GM12878 (cell line): ENCODE measurements at regions not wholly inside any gene's neighbourhood (a gene's known extent, or its start where the extent isn't known, plus 50 kb on each side); places are given as distances from the start of the nearest gene placed in this dataset.

Experiments used
- ATAC-seq: fragments of 200-7000 bp; cut with Tn5 transposase; 3 replicates; pipeline ENCODE4 v1.9.1; 2020; ENCODE audit warnings: mild to moderate bottlenecking, moderate library complexity
- BruUV-seq: library from RNA; stranded (reverse); fragments of 400-500 nt; replicated peaks from 2 replicates; lab custom pipeline; 2021; lab: Mats Ljungman, UMichigan
- CTCF ChIA-PET: fragments of 300-600 bp; sonication (Branson Sonifier 250); formaldehyde crosslinking; extraction: SDS; loops from one replicate; lab custom pipeline; 2021; ENCODE audit warnings: inconsistent platforms; lab: Yijun Ruan, JAX
- POLR2A ChIA-PET: fragments of 350-600 bp; formaldehyde crosslinking; extraction: SDS; loops from one replicate; lab custom pipeline; 2021; ENCODE audit warnings: inconsistent platforms; lab: Charles Lee
- RAD21 ChIA-PET: fragments of 300-600 bp; sonication (Branson Sonifier 250); formaldehyde crosslinking; loops from one replicate; lab custom pipeline; 2023; ENCODE audit warnings: antibody characterized with exemption; ENCODE audit not compliant: unreplicated experiment; lab: Charles Lee
- SMC1A ChIA-PET: fragments of 300-600 bp; sonication (Branson Sonifier 250); formaldehyde crosslinking; loops from one replicate; lab custom pipeline; 2023; ENCODE audit not compliant: unreplicated experiment, uncharacterized antibody; lab: Charles Lee
- DNase-seq: peaks from one replicate; pipeline ENCODE4 v3.0.0-alpha.2; 2011; ENCODE audit warnings: low read depth, low spot score
- FAIRE-seq: peaks from 3 replicates; lab custom pipeline; 2011; peaks lifted over from hg19 to GRCh38; lab: Jason Lieb, UNC
- H2AFZ ChIP-seq: 2 replicates; pipeline ENCODE4 v1.6.0; 2011; ENCODE audit warnings: low read depth, low read length, control low read depth; ENCODE audit not compliant: control insufficient read depth
- H3K27ac ChIP-seq: 2 replicates; pipeline ENCODE4 v1.5.1; 2011; ENCODE audit warnings: control low read depth; ENCODE audit not compliant: control insufficient read depth, insufficient read depth
- H3K27me3 ChIP-seq, 2 experiments: replicated peaks in 1 of 2; 2 replicates each; pipeline versions ENCODE4 v1.6.0 to v1.6.1; 2011; ENCODE audit warnings: low read length in 1 of 2; ENCODE audit not compliant: control insufficient read depth in 2 of 2, insufficient read depth in 2 of 2
- H3K36me3 ChIP-seq, 2 experiments: 2 replicates each; pipeline ENCODE4 v1.5.1; 2011; ENCODE audit warnings: low read length in 1 of 2; ENCODE audit not compliant: control insufficient read depth in 2 of 2, insufficient read depth in 2 of 2
- H3K4me1 ChIP-seq: 2 replicates; pipeline ENCODE4 v1.6.1; 2011; ENCODE audit warnings: mild to moderate bottlenecking, low read length, moderate library complexity, mixed read lengths; ENCODE audit not compliant: control insufficient read depth, insufficient read depth
- H3K4me2 ChIP-seq: 2 replicates; pipeline ENCODE4 v1.6.0; 2011; ENCODE audit warnings: control low read depth; ENCODE audit not compliant: control insufficient read depth, insufficient read depth
- H3K4me3 ChIP-seq: fragments of 200-600 bp; sonication (generic); 2 replicates; pipeline ENCODE4 v1.5.1; 2016
- H3K79me2 ChIP-seq: 2 replicates; pipeline ENCODE4 v1.6.0; 2011; ENCODE audit warnings: low read length; ENCODE audit not compliant: control insufficient read depth, insufficient read depth
- H3K9ac ChIP-seq: 2 replicates; pipeline ENCODE4 v1.8.0; 2011; ENCODE audit warnings: low read length, control low read depth, mixed read lengths; ENCODE audit not compliant: control insufficient read depth, insufficient read depth
- H3K9me3 ChIP-seq: replicated peaks from 3 replicates; pipeline ENCODE4 v1.5.1; 2011; ENCODE audit warnings: mild to moderate bottlenecking, low read length; ENCODE audit not compliant: control insufficient read depth, insufficient read depth
- H4K20me1 ChIP-seq: 2 replicates; pipeline ENCODE4 v1.6.0; 2011; ENCODE audit not compliant: control insufficient read depth, insufficient read depth
- CBFB ChIP-seq: IDR thresholded peaks from 2 replicates; pipeline ENCODE4 v1.6.1; 2016; ENCODE audit warnings: antibody characterized with exemption, low read depth
- CBX3 ChIP-seq: fragments of 200-600 bp; sonication (generic); IDR thresholded peaks from 2 replicates; pipeline ENCODE4 v1.6.1; 2016; ENCODE audit warnings: low read depth, borderline replicate concordance
- EED ChIP-seq: sonication (generic); IDR thresholded peaks from 2 replicates; pipeline ENCODE4 v1.6.1; 2016; ENCODE audit warnings: antibody characterized with exemption, low read depth
- ETV6 ChIP-seq, 2 experiments: fragments of 450-650 bp in 1 of 2; IDR thresholded peaks in 1 of 2; conservative IDR thresholded peaks in 1 of 2; 2 replicates each; pipeline ENCODE4 v1.6.1; 2014; ENCODE audit warnings: antibody characterized with exemption in 1 of 2, borderline replicate concordance in 1 of 2, low read depth in 1 of 2, mild to moderate bottlenecking in 1 of 2, moderate library complexity in 1 of 2
- GABPA ChIP-seq: IDR thresholded peaks from 2 replicates; pipeline ENCODE4 v1.6.1; 2014; ENCODE audit warnings: antibody characterized with exemption, low read depth, mild to moderate bottlenecking, inconsistent platforms
- IKZF1 ChIP-seq: fragments of 450-650 bp; conservative IDR thresholded peaks from 2 replicates; pipeline ENCODE4 v1.6.1; 2017; ENCODE audit warnings: antibody characterized with exemption, mild to moderate bottlenecking
- MTA2 ChIP-seq: fragments of 450-650 bp; IDR thresholded peaks from 2 replicates; pipeline ENCODE4 v1.6.1; 2016; ENCODE audit warnings: low read depth, mild to moderate bottlenecking, moderate library complexity
- MYB ChIP-seq: fragments of 150-350 bp; IDR thresholded peaks from 2 replicates; pipeline ENCODE4 v1.6.1; 2014; ENCODE audit warnings: mild to moderate bottlenecking, low read depth, low read length, borderline replicate concordance
- NR2C2 ChIP-seq: IDR thresholded peaks from 2 replicates; pipeline ENCODE4 v1.6.1; 2011; ENCODE audit warnings: borderline replicate concordance, low read depth; ENCODE audit not compliant: control insufficient read depth, insufficient read length
- POLR2A ChIP-seq: IDR thresholded peaks from 2 replicates; pipeline ENCODE4 v1.6.1; 2011; ENCODE audit warnings: low read depth, mild to moderate bottlenecking, low read length
- POLR2AphosphoS2 ChIP-seq: IDR thresholded peaks from 2 replicates; pipeline ENCODE4 v1.6.1; 2011; ENCODE audit warnings: low read depth, mild to moderate bottlenecking, low read length, improper control_type of control experiment, moderate library complexity
- SIN3A ChIP-seq: IDR thresholded peaks from 2 replicates; pipeline ENCODE4 v1.6.1; 2012; ENCODE audit warnings: low read depth, low read length, improper control_type of control experiment
- SP1 ChIP-seq: IDR thresholded peaks from one replicate; pipeline ENCODE4 v1.6.1; 2011; ENCODE audit warnings: low read depth, low read length
- YBX1 ChIP-seq: fragments of 450-650 bp; IDR thresholded peaks from 2 replicates; pipeline ENCODE4 v1.6.1; 2016; ENCODE audit warnings: antibody characterized with exemption
- ZNF274 ChIP-seq: IDR thresholded peaks from one replicate; pipeline ENCODE4 v1.8.0; 2011; ENCODE audit not compliant: insufficient read length, insufficient read depth
- WGBS: methylation state at CpG from one replicate; pipeline ENCODE4 v1.1.6; 2016; ENCODE audit warnings: low lambda C conversion rate; ENCODE audit not compliant: insufficient replicate concordance, insufficient coverage; ENCODE audit errors: missing lambda C conversion rate; 5-methylcytosine and 5-hydroxymethylcytosine counted together
- in situ Hi-C: fragments of 300-500 bp; cut with MboI; formaldehyde crosslinking; loops from 9 replicates; pipeline ENCODE4 v1.14.3; 2018; ENCODE audit warnings: mixed read lengths
- intact Hi-C: fragments of 100-400 bp; cut with micrococcal nuclease; formaldehyde crosslinking; loops from one replicate; pipeline ENCODE4 v1.14.2; 2022; ENCODE audit not compliant: unreplicated experiment
- TF ChIP-seq, protein P1 (sequence below): fragments of 450-650 bp; formaldehyde crosslinking; IDR thresholded peaks from 2 replicates; pipeline ENCODE4 v1.4.0; 2022; ENCODE audit warnings: mild to moderate bottlenecking, moderate library complexity
- TF ChIP-seq, protein P2 (sequence below): IDR thresholded peaks from 2 replicates; pipeline ENCODE4 v1.6.1; 2011; ENCODE audit warnings: borderline replicate concordance, low read depth, mild to moderate bottlenecking, moderate library complexity, mixed read lengths, low read length; ENCODE audit not compliant: insufficient read depth; ENCODE audit errors: extremely low read length
- TF ChIP-seq, protein P3 (sequence below): fragments of 450-650 bp; conservative IDR thresholded peaks from 2 replicates; pipeline ENCODE4 v1.6.1; 2017; ENCODE audit warnings: mild to moderate bottlenecking, moderate library complexity
- TF ChIP-seq, protein P4 (sequence below): fragments of 450-650 bp; IDR thresholded peaks from 2 replicates; pipeline ENCODE4 v1.6.1; 2017; ENCODE audit warnings: low read depth, mild to moderate bottlenecking, moderate library complexity

DNA sequence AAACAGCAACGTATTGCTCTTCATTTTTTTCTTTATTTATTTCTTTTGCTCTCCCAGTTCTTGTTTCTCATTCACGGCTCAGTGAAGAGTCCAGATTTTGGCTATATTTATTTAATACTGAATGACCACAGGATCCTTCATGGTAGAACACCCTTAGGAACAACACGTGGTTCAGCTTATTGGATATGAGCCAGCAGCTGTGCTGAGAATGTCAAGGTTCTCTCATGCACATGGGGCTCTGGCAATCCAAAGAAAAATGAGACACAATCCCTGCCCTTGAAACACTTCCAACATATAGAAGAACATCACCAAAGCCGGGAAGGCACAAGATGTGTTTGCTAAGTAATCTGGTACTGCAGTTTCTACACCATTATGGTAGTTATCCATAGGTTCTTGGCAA lies 852.9 kb downstream of the SORCS1 start:
- intact Hi-C loops = no loop called here
- ChIA-PET CTCF (no interaction called here), RAD21 (no interaction called here), SMC1A (no interaction called here), POLR2A (no interaction called here)
- H4K20me1 ChIP-seq = no peaks in the 10 kb centered on the region
- no TSS peak for BruUV-seq
- 18% methylated on average over 4 of the region's 4 CpGs for WGBS
- H3K4me3 ChIP-seq = no peak overlapping the region
- in situ Hi-C loops = no loop called here
- H3K9me3 ChIP-seq = no peaks in the 10 kb centered on the region
- no peaks in the 10 kb centered on the region for H3K36me3 ChIP-seq
- FAIRE-seq = no peak
- no peaks in the 10 kb centered on the region for H3K79me2 ChIP-seq
- H3K9ac ChIP-seq = no peak overlapping the region
- no peak overlapping the region for H2AFZ ChIP-seq
- H3K27ac ChIP-seq = no peak overlapping the region
- H3K27me3 ChIP-seq = no peaks in the 10 kb centered on the region
- no peaks in the 10 kb centered on the region for H3K4me1 ChIP-seq
- no peak for DNase-seq
- no peak for TF ChIP-seq POLR2A
- no peak for TF ChIP-seq YBX1
- no peak for TF ChIP-seq MTA2
- TF ChIP-seq ZNF274 = no peak
- TF ChIP-seq, protein P1, sequence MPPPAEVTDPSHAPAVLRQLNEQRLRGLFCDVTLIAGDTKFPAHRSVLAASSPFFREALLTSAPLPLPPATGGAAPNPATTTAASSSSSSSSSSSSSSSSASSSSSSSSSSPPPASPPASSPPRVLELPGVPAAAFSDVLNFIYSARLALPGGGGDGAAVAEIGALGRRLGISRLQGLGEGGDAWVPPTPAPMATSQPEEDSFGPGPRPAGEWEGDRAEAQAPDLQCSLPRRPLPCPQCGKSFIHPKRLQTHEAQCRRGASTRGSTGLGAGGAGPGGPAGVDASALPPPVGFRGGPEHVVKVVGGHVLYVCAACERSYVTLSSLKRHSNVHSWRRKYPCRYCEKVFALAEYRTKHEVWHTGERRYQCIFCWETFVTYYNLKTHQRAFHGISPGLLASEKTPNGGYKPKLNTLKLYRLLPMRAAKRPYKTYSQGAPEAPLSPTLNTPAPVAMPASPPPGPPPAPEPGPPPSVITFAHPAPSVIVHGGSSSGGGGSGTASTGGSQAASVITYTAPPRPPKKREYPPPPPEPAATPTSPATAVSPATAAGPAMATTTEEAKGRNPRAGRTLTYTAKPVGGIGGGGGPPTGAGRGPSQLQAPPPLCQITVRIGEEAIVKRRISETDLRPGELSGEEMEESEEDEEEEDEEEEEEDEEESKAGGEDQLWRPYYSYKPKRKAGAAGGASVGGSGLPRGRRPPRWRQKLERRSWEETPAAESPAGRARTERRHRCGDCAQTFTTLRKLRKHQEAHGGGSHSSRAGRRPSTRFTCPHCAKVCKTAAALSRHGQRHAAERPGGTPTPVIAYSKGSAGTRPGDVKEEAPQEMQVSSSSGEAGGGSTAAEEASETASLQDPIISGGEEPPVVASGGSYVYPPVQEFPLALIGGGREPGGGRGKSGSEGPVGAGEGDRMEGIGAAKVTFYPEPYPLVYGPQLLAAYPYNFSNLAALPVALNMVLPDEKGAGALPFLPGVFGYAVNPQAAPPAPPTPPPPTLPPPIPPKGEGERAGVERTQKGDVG (CRISPR knock-in tag) = no peak
- TF ChIP-seq CBX3 = no peak
- TF ChIP-seq SIN3A = no peak
- no peak for TF ChIP-seq EED
- no peak for TF ChIP-seq POLR2AphosphoS2
- TF ChIP-seq CBFB = no peak
- TF ChIP-seq SP1 = no peak
- TF ChIP-seq, protein P2, sequence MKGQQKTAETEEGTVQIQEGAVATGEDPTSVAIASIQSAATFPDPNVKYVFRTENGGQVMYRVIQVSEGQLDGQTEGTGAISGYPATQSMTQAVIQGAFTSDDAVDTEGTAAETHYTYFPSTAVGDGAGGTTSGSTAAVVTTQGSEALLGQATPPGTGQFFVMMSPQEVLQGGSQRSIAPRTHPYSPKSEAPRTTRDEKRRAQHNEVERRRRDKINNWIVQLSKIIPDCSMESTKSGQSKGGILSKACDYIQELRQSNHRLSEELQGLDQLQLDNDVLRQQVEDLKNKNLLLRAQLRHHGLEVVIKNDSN = no peak
- no peak for TF ChIP-seq MYB
- TF ChIP-seq GABPA = no peak
- TF ChIP-seq, protein P3, sequence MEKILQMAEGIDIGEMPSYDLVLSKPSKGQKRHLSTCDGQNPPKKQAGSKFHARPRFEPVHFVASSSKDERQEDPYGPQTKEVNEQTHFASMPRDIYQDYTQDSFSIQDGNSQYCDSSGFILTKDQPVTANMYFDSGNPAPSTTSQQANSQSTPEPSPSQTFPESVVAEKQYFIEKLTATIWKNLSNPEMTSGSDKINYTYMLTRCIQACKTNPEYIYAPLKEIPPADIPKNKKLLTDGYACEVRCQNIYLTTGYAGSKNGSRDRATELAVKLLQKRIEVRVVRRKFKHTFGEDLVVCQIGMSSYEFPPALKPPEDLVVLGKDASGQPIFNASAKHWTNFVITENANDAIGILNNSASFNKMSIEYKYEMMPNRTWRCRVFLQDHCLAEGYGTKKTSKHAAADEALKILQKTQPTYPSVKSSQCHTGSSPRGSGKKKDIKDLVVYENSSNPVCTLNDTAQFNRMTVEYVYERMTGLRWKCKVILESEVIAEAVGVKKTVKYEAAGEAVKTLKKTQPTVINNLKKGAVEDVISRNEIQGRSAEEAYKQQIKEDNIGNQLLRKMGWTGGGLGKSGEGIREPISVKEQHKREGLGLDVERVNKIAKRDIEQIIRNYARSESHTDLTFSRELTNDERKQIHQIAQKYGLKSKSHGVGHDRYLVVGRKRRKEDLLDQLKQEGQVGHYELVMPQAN = no peak
- TF ChIP-seq NR2C2 = no peak
- TF ChIP-seq, protein P4, sequence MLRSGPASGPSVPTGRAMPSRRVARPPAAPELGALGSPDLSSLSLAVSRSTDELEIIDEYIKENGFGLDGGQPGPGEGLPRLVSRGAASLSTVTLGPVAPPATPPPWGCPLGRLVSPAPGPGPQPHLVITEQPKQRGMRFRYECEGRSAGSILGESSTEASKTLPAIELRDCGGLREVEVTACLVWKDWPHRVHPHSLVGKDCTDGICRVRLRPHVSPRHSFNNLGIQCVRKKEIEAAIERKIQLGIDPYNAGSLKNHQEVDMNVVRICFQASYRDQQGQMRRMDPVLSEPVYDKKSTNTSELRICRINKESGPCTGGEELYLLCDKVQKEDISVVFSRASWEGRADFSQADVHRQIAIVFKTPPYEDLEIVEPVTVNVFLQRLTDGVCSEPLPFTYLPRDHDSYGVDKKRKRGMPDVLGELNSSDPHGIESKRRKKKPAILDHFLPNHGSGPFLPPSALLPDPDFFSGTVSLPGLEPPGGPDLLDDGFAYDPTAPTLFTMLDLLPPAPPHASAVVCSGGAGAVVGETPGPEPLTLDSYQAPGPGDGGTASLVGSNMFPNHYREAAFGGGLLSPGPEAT = no peak
- TF ChIP-seq IKZF1 = no peak
- TF ChIP-seq ETV6 (conservative IDR thresholded peaks at IDR 0.05 in 1 of 2, IDR thresholded peaks at IDR 0.05 in 1 of 2; ENCODE audit: borderline replicate concordance in 1 of 2, low read depth in 1 of 2) = no peak
- no peak for ATAC-seq
- H3K4me2 ChIP-seq = no peak overlapping the region
